ENCODE measurements at regions not wholly inside any gene's neighbourhood (a gene's known extent, or its start where the extent isn't known, plus 50 kb on each side); places are given as distances from the start of the nearest gene placed in this dataset.
A peak's percentile ranks its signal among the peaks of the same experiment; 100 is the strongest.

DNA sequence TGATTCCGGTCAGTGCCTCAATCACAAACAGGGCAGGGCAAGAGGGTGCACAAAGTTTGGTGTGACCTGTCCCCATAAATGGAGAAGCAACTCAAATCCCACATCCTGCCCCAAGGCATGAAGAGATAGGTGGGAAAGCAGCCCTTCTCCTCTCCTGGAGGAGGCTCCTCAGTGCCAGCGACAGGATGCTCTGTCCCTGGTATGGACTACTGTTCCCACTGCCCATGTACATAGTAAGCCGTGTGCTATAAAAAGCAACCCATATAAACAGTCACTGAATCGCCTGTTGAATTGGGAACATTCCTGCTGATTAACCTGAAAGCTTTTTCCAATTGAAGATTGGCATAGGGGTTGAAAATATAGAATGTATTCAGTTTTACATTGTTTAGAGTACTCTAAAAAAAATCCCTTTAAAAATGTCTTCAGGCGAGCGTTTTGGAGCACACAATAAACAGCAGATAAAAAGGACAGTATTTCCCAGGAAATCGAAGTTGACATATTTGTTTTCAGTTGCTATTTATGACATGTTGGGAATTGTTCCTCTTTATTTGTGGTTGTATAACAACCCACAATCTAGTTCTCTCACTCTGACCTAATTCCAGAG lies 513.9 kb downstream of the DIRAS2 start:
- peaks cover 11 to 14% (median 11%) of the 10 kb centered on the region in 3 donors for H3K4me1 ChIP-seq (ENCODE audit: control insufficient read depth in 3 of 3, insufficient read depth in 3 of 3, low read length in 3 of 3)

DNA sequence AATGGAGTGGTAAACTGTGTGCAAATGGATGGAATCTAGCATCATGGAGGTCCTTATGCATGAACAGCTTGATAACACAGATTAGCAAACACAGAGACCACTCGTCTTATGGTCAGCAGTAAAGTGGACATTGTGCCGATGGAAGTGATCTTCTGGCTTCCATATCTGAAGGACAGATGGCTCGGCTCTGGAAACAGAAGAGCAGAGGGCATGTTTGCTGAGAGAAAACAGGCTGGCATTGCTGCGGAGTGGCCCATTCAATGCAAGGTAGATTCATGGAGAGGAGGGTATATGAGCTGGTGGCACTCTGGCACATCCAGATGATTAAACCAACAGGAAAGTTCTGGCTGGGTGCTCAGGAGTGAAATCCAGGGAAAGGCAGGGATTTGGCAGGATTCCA lies 513.2 kb downstream of the DIRAS2 start:
- H3K9ac ChIP-seq (ENCODE audit: low read depth in 1 of 3, low read length in 3 of 3): no peak overlapping the region
- H3K27me3 ChIP-seq (ENCODE audit: control insufficient read depth in 3 of 3, insufficient read depth in 3 of 3, low read length in 3 of 3): peaks cover 0 to 2% (median 0%) of the 10 kb centered on the region in 3 donors
- no peak overlapping the region for H3K27ac ChIP-seq (ENCODE audit: low read depth, low read length)
- no peak overlapping the region for H3K4me3 ChIP-seq (ENCODE audit: low read length in 3 of 3)
- H3K4me1 ChIP-seq (ENCODE audit: control insufficient read depth in 3 of 3, insufficient read depth in 3 of 3, low read length in 3 of 3): peaks cover 11 to 14% (median 11%) of the 10 kb centered on the region in 3 donors
- H3K9me3 ChIP-seq (ENCODE audit: control insufficient read depth in 3 of 3, low read length in 3 of 3): no peaks in the 10 kb centered on the region
- H3K36me3 ChIP-seq (ENCODE audit: control insufficient read depth in 3 of 3, insufficient read depth in 3 of 3, low read length in 3 of 3): no peaks in the 10 kb centered on the region

More for the DNA sequence above, 513.9 kb downstream of the DIRAS2 start:
- Histone ChIP-seq H3K9ac (ENCODE audit: low read depth in 1 of 3, low read length in 3 of 3) (peak overlapping the region in 1 of 3 donors; percentile 0), H3K9me3 (ENCODE audit: control insufficient read depth in 3 of 3, low read length in 3 of 3) (no peaks in the 10 kb centered on the region), H3K27me3 (ENCODE audit: control insufficient read depth in 3 of 3, insufficient read depth in 3 of 3, low read length in 3 of 3) (peaks cover 0 to 2% (median 0%) of the 10 kb centered on the region in 3 donors), H3K4me3 (ENCODE audit: low read length in 3 of 3) (no peak overlapping the region), H3K36me3 (ENCODE audit: control insufficient read depth in 3 of 3, insufficient read depth in 3 of 3, low read length in 3 of 3) (no peaks in the 10 kb centered on the region), H3K27ac (ENCODE audit: low read depth, low read length) (no peak overlapping the region)

GRCh38 chr9:90131568-90131967 lies 511.1 kb downstream of the DIRAS2 start:
- H3K4me1 ChIP-seq (ENCODE audit: control insufficient read depth in 3 of 3, insufficient read depth in 3 of 3, low read length in 3 of 3): peaks cover 8 to 11% (median 11%) of the 10 kb centered on the region in 3 donors

DNA sequence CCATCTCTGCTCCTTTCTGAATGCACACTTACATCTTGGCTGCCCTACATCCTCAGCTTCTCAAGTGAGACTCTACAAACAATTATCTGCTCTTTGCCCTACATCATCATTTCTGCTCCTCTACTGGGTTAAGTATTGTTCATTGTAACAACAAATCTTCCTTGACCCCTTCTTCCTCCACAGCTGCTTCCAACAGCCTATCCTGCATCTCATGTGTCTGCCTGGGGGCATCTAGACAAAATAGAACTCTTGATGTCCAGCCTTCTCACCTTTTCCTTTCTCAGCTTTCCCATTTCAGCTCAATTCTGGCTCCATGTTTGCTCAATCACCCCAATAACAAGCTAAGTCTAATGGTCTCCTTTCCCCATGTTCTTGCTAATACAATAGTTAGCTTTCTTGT lies 509.8 kb downstream of the DIRAS2 start:
- Histone ChIP-seq H3K9ac (ENCODE audit: low read depth in 1 of 3, low read length in 3 of 3) (no peak overlapping the region), H3K9me3 (ENCODE audit: control insufficient read depth in 3 of 3, low read length in 3 of 3) (no peaks in the 10 kb centered on the region), H3K27ac (ENCODE audit: low read depth, low read length) (no peak overlapping the region), H3K36me3 (ENCODE audit: control insufficient read depth in 3 of 3, insufficient read depth in 3 of 3, low read length in 3 of 3) (no peaks in the 10 kb centered on the region), H3K27me3 (ENCODE audit: control insufficient read depth in 3 of 3, insufficient read depth in 3 of 3, low read length in 3 of 3) (peaks cover 0 to 2% (median 0%) of the 10 kb centered on the region in 3 donors), H3K4me3 (ENCODE audit: low read length in 3 of 3) (no peak overlapping the region), H3K4me1 (ENCODE audit: control insufficient read depth in 3 of 3, insufficient read depth in 3 of 3, low read length in 3 of 3) (peaks cover 7 to 10% (median 9%) of the 10 kb centered on the region in 3 donors)

More at GRCh38 chr9:90131568-90131967, 511.1 kb downstream of the DIRAS2 start:
- Histone ChIP-seq H3K4me3 (ENCODE audit: low read length in 3 of 3) (no peak overlapping the region), H3K36me3 (ENCODE audit: control insufficient read depth in 3 of 3, insufficient read depth in 3 of 3, low read length in 3 of 3) (no peaks in the 10 kb centered on the region), H3K27me3 (ENCODE audit: control insufficient read depth in 3 of 3, insufficient read depth in 3 of 3, low read length in 3 of 3) (peaks cover 0 to 2% (median 0%) of the 10 kb centered on the region in 3 donors), H3K9me3 (ENCODE audit: control insufficient read depth in 3 of 3, low read length in 3 of 3) (no peaks in the 10 kb centered on the region), H3K27ac (ENCODE audit: low read depth, low read length) (no peak overlapping the region), H3K9ac (ENCODE audit: low read depth in 1 of 3, low read length in 3 of 3) (no peak overlapping the region)

DNA sequence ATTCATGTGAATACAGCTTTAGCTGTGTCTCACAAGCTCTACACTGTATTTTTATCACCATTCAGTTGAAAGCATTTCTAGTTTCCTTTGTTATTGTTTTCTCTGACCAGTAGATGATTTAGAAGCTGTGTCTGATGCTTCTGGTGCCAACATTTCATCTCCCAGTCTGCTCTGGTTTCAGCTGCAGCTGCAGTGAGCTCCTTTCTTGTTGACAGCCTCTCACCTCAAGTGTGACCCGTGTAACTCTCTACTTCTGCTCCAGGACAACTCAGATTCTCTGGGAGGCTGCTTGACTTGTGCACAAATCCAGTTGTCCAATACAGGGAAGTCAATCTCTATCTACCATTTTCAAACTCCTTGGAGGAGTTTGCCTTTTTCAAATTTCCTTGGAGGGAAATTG lies 504.8 kb downstream of the DIRAS2 start:
- Histone ChIP-seq H3K27me3 (ENCODE audit: control insufficient read depth in 3 of 3, insufficient read depth in 3 of 3, low read length in 3 of 3) (no peaks in the 10 kb centered on the region), H3K4me3 (ENCODE audit: low read length in 3 of 3) (no peak overlapping the region), H3K9ac (ENCODE audit: low read depth in 1 of 3, low read length in 3 of 3) (no peak overlapping the region), H3K27ac (ENCODE audit: low read depth, low read length) (no peak overlapping the region), H3K36me3 (ENCODE audit: control insufficient read depth in 3 of 3, insufficient read depth in 3 of 3, low read length in 3 of 3) (no peaks in the 10 kb centered on the region), H3K9me3 (ENCODE audit: control insufficient read depth in 3 of 3, low read length in 3 of 3) (no peaks in the 10 kb centered on the region), H3K4me1 (ENCODE audit: control insufficient read depth in 3 of 3, insufficient read depth in 3 of 3, low read length in 3 of 3) (peaks cover 0 to 5% (median 3%) of the 10 kb centered on the region in 3 donors)

- no peak overlapping the region for H3K27ac ChIP-seq (ENCODE audit: low read depth, low read length)
- H3K36me3 ChIP-seq (ENCODE audit: control insufficient read depth in 3 of 3, insufficient read depth in 3 of 3, low read length in 3 of 3): no peaks in the 10 kb centered on the region
- H3K4me1 ChIP-seq (ENCODE audit: control insufficient read depth in 3 of 3, insufficient read depth in 3 of 3, low read length in 3 of 3): peaks cover 0 to 5% (median 3%) of the 10 kb centered on the region in 3 donors
- no peaks in the 10 kb centered on the region for H3K27me3 ChIP-seq (ENCODE audit: control insufficient read depth in 3 of 3, insufficient read depth in 3 of 3, low read length in 3 of 3)
- no peaks in the 10 kb centered on the region for H3K9me3 ChIP-seq (ENCODE audit: control insufficient read depth in 3 of 3, low read length in 3 of 3)
- H3K9ac ChIP-seq (ENCODE audit: low read depth in 1 of 3, low read length in 3 of 3): no peak overlapping the region
- H3K4me3 ChIP-seq (ENCODE audit: low read length in 3 of 3): no peak overlapping the region
These were observed 502.3 kb downstream of the DIRAS2 start for GRCh38 chr9:90140131-90140818.

GRCh38 chr9:90141723-90142122 lies 500.9 kb downstream of the DIRAS2 start:
- Histone ChIP-seq H3K36me3 (ENCODE audit: control insufficient read depth in 3 of 3, insufficient read depth in 3 of 3, low read length in 3 of 3) (no peaks in the 10 kb centered on the region), H3K9ac (ENCODE audit: low read depth in 1 of 3, low read length in 3 of 3) (no peak overlapping the region), H3K27ac (ENCODE audit: low read depth, low read length) (no peak overlapping the region), H3K27me3 (ENCODE audit: control insufficient read depth in 3 of 3, insufficient read depth in 3 of 3, low read length in 3 of 3) (no peaks in the 10 kb centered on the region), H3K9me3 (ENCODE audit: control insufficient read depth in 3 of 3, low read length in 3 of 3) (no peaks in the 10 kb centered on the region), H3K4me3 (ENCODE audit: low read length in 3 of 3) (no peak overlapping the region), H3K4me1 (ENCODE audit: control insufficient read depth in 3 of 3, insufficient read depth in 3 of 3, low read length in 3 of 3) (peaks cover 0 to 5% (median 3%) of the 10 kb centered on the region in 3 donors)

DNA sequence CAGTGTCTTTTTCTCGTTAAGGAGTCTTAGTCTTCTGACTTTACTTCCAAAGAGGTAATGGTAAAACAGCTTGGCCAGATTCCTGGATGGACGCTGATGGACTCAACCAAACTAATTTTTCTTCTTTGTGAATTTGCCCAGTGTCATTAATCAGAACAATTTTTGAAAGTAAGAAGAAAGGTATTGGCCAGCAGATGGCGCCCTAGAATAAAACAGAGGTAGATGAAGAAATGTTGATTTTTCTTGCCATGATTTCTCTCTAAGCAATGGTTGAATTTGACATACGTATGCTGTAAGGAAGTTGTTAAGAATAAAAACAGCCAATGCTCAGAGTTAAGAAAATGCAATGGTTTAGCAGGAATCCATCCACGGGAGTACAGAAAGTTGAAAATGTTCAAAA lies 500.0 kb downstream of the DIRAS2 start:
- Histone ChIP-seq H3K27ac (ENCODE audit: low read depth, low read length) (no peak overlapping the region), H3K9me3 (ENCODE audit: control insufficient read depth in 3 of 3, low read length in 3 of 3) (no peaks in the 10 kb centered on the region), H3K27me3 (ENCODE audit: control insufficient read depth in 3 of 3, insufficient read depth in 3 of 3, low read length in 3 of 3) (no peaks in the 10 kb centered on the region), H3K9ac (ENCODE audit: low read depth in 1 of 3, low read length in 3 of 3) (no peak overlapping the region), H3K36me3 (ENCODE audit: control insufficient read depth in 3 of 3, insufficient read depth in 3 of 3, low read length in 3 of 3) (no peaks in the 10 kb centered on the region), H3K4me1 (ENCODE audit: control insufficient read depth in 3 of 3, insufficient read depth in 3 of 3, low read length in 3 of 3) (peaks cover 0 to 5% (median 3%) of the 10 kb centered on the region in 3 donors), H3K4me3 (ENCODE audit: low read length in 3 of 3) (no peak overlapping the region)

DNA sequence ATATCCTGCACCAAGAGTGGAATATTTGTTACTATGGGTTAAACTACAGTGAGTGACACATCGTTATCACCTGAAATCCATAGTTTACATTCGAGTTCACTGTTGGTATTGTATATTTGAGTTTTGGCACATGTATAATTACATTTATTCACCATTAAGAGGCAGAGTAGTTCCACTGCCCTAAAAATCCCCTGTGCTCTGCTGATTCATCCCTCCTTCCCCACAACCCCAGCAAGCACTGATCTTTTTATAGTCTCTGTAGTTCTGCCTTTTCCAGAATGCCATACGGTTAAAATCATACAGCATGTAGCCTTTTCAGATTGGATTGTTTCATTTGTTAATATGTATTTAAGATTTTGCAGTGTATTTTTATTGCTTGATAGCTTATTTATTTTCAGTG lies 495.2 kb downstream of the DIRAS2 start:
- Histone ChIP-seq H3K9ac (ENCODE audit: low read depth in 1 of 3, low read length in 3 of 3) (no peak overlapping the region), H3K4me1 (ENCODE audit: control insufficient read depth in 3 of 3, insufficient read depth in 3 of 3, low read length in 3 of 3) (no peaks in the 10 kb centered on the region), H3K27ac (ENCODE audit: low read depth, low read length) (no peak overlapping the region), H3K4me3 (ENCODE audit: low read length in 3 of 3) (no peak overlapping the region), H3K9me3 (ENCODE audit: control insufficient read depth in 3 of 3, low read length in 3 of 3) (no peaks in the 10 kb centered on the region), H3K36me3 (ENCODE audit: control insufficient read depth in 3 of 3, insufficient read depth in 3 of 3, low read length in 3 of 3) (no peaks in the 10 kb centered on the region), H3K27me3 (ENCODE audit: control insufficient read depth in 3 of 3, insufficient read depth in 3 of 3, low read length in 3 of 3) (no peaks in the 10 kb centered on the region)

DNA sequence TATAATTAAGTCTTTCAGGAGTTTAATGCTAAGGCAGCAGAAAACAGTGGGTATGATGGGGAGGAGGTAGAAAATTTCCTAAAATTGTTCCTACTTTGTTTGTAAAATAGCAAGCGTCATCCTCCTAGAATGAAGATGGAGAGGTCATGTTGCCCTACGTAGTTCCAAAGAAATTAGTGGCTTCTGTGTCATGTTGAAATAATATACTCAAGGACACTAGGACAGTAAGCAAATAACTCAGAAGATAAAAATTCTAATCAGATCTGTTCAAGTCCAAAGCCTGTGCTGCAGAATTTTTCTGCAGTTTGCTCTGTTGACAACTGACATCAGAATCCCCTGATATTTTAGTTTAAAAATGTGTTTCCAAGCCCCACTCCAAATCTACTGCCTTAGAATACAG lies 486.3 kb downstream of the DIRAS2 start:
- Histone ChIP-seq H3K4me3 (ENCODE audit: low read length in 3 of 3) (no peak overlapping the region), H3K9ac (ENCODE audit: low read depth in 1 of 3, low read length in 3 of 3) (no peak overlapping the region), H3K4me1 (ENCODE audit: control insufficient read depth in 3 of 3, insufficient read depth in 3 of 3, low read length in 3 of 3) (no peaks in the 10 kb centered on the region), H3K9me3 (ENCODE audit: control insufficient read depth in 3 of 3, low read length in 3 of 3) (no peaks in the 10 kb centered on the region), H3K36me3 (ENCODE audit: control insufficient read depth in 3 of 3, insufficient read depth in 3 of 3, low read length in 3 of 3) (no peaks in the 10 kb centered on the region), H3K27ac (ENCODE audit: low read depth, low read length) (no peak overlapping the region), H3K27me3 (ENCODE audit: control insufficient read depth in 3 of 3, insufficient read depth in 3 of 3, low read length in 3 of 3) (peaks cover 0 to 3% (median 2%) of the 10 kb centered on the region in 3 donors)

Measured in skeletal muscle tissue (tissue), 3 donors.